Motor neuron (in vitro differentiated cells): ENCODE measurements at regions not wholly inside any gene's neighbourhood (a gene's known extent, or its start where the extent isn't known, plus 50 kb on each side); places are given as distances from the start of the nearest gene placed in this dataset.
A peak's percentile ranks its signal among the peaks of the same experiment; 100 is the strongest.

Source experiments
- ATAC-seq, 8 experiments: fragments of 200-7000 bp; cut with Tn5 transposase; replicated peaks in 6 of 8; 2 replicates each; pipeline ENCODE4 v1.8.0; 2021; ENCODE audit warnings: mild to moderate bottlenecking in 8 of 8, moderate library complexity in 8 of 8
- H3K27ac ChIP-seq, 2 donors: fragments of 250-450 bp; sonication (Bioruptor Pico); 2 replicates each; pipeline ENCODE4 v1.9.0; 2021; ENCODE audit warnings: antibody characterized with exemption in 2 of 2, mild to moderate bottlenecking in 2 of 2, moderate library complexity in 1 of 2
- H3K4me1 ChIP-seq, 2 donors: fragments of 250-450 bp; sonication (Bioruptor Pico); replicated peaks in 1 of 2; 2 replicates each; pipeline ENCODE4 v1.6.1; 2021; ENCODE audit warnings: antibody characterized with exemption in 2 of 2, mild to moderate bottlenecking in 2 of 2, moderate library complexity in 1 of 2
- H3K4me3 ChIP-seq, 5 donors: fragments of 250-450 bp; sonication (Bioruptor Pico); 2 replicates each; pipeline ENCODE4 v1.9.0; 2021; ENCODE audit warnings: antibody characterized with exemption in 5 of 5, mild to moderate bottlenecking in 5 of 5, moderate library complexity in 4 of 5
- WGBS, 10 experiments: fragments of 450-650 bp; shearing (Covaris generic); methylation state at CpG; one replicate each; pipeline ENCODE4 v1.0.0; 2022; 5-methylcytosine and 5-hydroxymethylcytosine counted together
- in situ Hi-C, 9 experiments: fragments of 400-800 bp; cut with MboI; loops; one replicate each; pipeline ENCODE4 v1.15.0; 2021; ENCODE audit warnings: low sequenced_read_pairs in 9 of 9, low pct_unique_long_range_greater_than_20kb in 2 of 9; ENCODE audit not compliant: unreplicated experiment in 9 of 9

- Histone ChIP-seq H3K4me3 (no peak overlapping the region), H3K4me1 (no peaks in the 10 kb centered on the region), H3K27ac (no peak overlapping the region)
- peak in 1 of 8 experiments; percentile 16 for ATAC-seq
- in situ Hi-C loops, result no loop called here
- 6 to 85% (median 52%) methylated on average over 1 to 13 of the region's 17 CpGs for WGBS, 10 experiments
These were observed 222.5 kb upstream of the TCERG1L start for GRCh38 chr10:131533846-131534526.

GRCh38 chr10:131534836-131535235 lies 223.3 kb upstream of the TCERG1L start:
- in situ Hi-C loops, result no loop called here
- WGBS, 10 experiments, result 0 to 100% (median 60%) methylated on average over 1 of the region's 11 CpGs; no CpG with 5 or more reads in 3 of the 10 experiments
- Histone ChIP-seq H3K27ac (no peak overlapping the region), H3K4me1 (no peaks in the 10 kb centered on the region), H3K4me3 (no peak overlapping the region)
- ATAC-seq, result no peak

GRCh38 chr10:131536676-131537075 lies 225.2 kb upstream of the TCERG1L start:
- no peak overlapping the region for H3K4me3 ChIP-seq
- 60 to 94% (median 78%) methylated on average over 1 to 7 of the region's 15 CpGs; no CpG with 5 or more reads in 2 of the 10 experiments for WGBS, 10 experiments
- ATAC-seq, result no peak
- in situ Hi-C loops, result no loop called here
- H3K27ac ChIP-seq, result no peak overlapping the region
- no peaks in the 10 kb centered on the region for H3K4me1 ChIP-seq

- in situ Hi-C loops, result no loop called here
- ATAC-seq, result no peak
- WGBS, 10 experiments, result no CpG with 5 or more reads among the region's 1 CpG
- Histone ChIP-seq H3K27ac (no peak overlapping the region), H3K4me3 (no peak overlapping the region), H3K4me1 (no peaks in the 10 kb centered on the region)
These were observed 225.8 kb upstream of the TCERG1L start for GRCh38 chr10:131537281-131537680.

GRCh38 chr10:131544495-131544894 lies 233.0 kb upstream of the TCERG1L start:
- H3K4me1 ChIP-seq, result no peaks in the 10 kb centered on the region
- WGBS, 10 experiments, result 38 to 87% (median 66%) methylated on average over 4 to 7 of the region's 8 CpGs; no CpG with 5 or more reads in 6 of the 10 experiments
- in situ Hi-C loops, result no loop called here
- H3K27ac ChIP-seq, result no peak overlapping the region
- H3K4me3 ChIP-seq, result no peak overlapping the region
- no peak for ATAC-seq

- 0 to 86% (median 52%) methylated on average over 1 to 7 of the region's 13 CpGs; no CpG with 5 or more reads in 3 of the 10 experiments for WGBS, 10 experiments
- in situ Hi-C loops, result no loop called here
- no peak for ATAC-seq
These were observed 234.7 kb upstream of the TCERG1L start for GRCh38 chr10:131546086-131546810.

GRCh38 chr10:131547129-131547799 lies 235.7 kb upstream of the TCERG1L start:
- in situ Hi-C loops, result no loop called here
- Histone ChIP-seq H3K4me1 (no peaks in the 10 kb centered on the region), H3K27ac (no peak overlapping the region), H3K4me3 (no peak overlapping the region)
- WGBS, 10 experiments, result 40 to 89% (median 67%) methylated on average over 1 to 8 of the region's 8 CpGs; no CpG with 5 or more reads in 6 of the 10 experiments
- no peak for ATAC-seq

More at GRCh38 chr10:131546086-131546810, 234.7 kb upstream of the TCERG1L start:
- no peak overlapping the region for H3K27ac ChIP-seq
- H3K4me3 ChIP-seq, result no peak overlapping the region
- no peaks in the 10 kb centered on the region for H3K4me1 ChIP-seq

- Histone ChIP-seq H3K4me1 (no peaks in the 10 kb centered on the region), H3K27ac (no peak overlapping the region), H3K4me3 (no peak overlapping the region)
- WGBS, 10 experiments, result 27 to 90% (median 71%) methylated on average over 1 to 5 of the region's 12 CpGs; no CpG with 5 or more reads in 3 of the 10 experiments
- in situ Hi-C loops, result no loop called here
- no peak for ATAC-seq
These were observed 236.7 kb upstream of the TCERG1L start for GRCh38 chr10:131548176-131548575.

GRCh38 chr10:131549116-131549515 lies 237.6 kb upstream of the TCERG1L start:
- in situ Hi-C loops, result no loop called here
- 0 to 100% (median 60%) methylated on average over 1 to 8 of the region's 8 CpGs; no CpG with 5 or more reads in 4 of the 10 experiments for WGBS, 10 experiments

GRCh38 chr10:131553121-131553520 lies 241.6 kb upstream of the TCERG1L start:
- 0 to 100% (median 89%) methylated on average over 1 to 5 of the region's 6 CpGs; no CpG with 5 or more reads in 5 of the 10 experiments for WGBS, 10 experiments
- in situ Hi-C loops, result no loop called here
- H3K27ac ChIP-seq, result no peak overlapping the region
- no peak for ATAC-seq
- H3K4me3 ChIP-seq, result no peak overlapping the region
- H3K4me1 ChIP-seq, result no peaks in the 10 kb centered on the region

More at GRCh38 chr10:131549116-131549515, 237.6 kb upstream of the TCERG1L start:
- no peak for ATAC-seq
- H3K4me3 ChIP-seq, result no peak overlapping the region
- H3K4me1 ChIP-seq, result no peaks in the 10 kb centered on the region
- H3K27ac ChIP-seq, result no peak overlapping the region

- in situ Hi-C loops, result no loop called here
- no peak overlapping the region for H3K27ac ChIP-seq
- WGBS, 10 experiments, result 0 to 60% (median 36%) methylated on average over 1 to 5 of the region's 8 CpGs; no CpG with 5 or more reads in 6 of the 10 experiments
- no peak overlapping the region for H3K4me3 ChIP-seq
- ATAC-seq, result no peak
- no peaks in the 10 kb centered on the region for H3K4me1 ChIP-seq
These were observed 242.1 kb upstream of the TCERG1L start for GRCh38 chr10:131553581-131553980.

GRCh38 chr10:131554821-131555220 lies 243.3 kb upstream of the TCERG1L start:
- no peak for ATAC-seq
- WGBS, 10 experiments, result 20 to 89% (median 72%) methylated on average over 1 to 6 of the region's 11 CpGs; no CpG with 5 or more reads in 2 of the 10 experiments
- no peak overlapping the region for H3K27ac ChIP-seq
- no peak overlapping the region for H3K4me3 ChIP-seq
- H3K4me1 ChIP-seq, result no peaks in the 10 kb centered on the region
- in situ Hi-C loops, result no loop called here

- in situ Hi-C loops, result no loop called here
- Histone ChIP-seq H3K27ac (no peak overlapping the region), H3K4me1 (no peaks in the 10 kb centered on the region), H3K4me3 (no peak overlapping the region)
- WGBS, 10 experiments, result 0 to 100% (median 56%) methylated on average over 1 to 5 of the region's 7 CpGs; no CpG with 5 or more reads in 4 of the 10 experiments
- no peak for ATAC-seq
These were observed 243.9 kb upstream of the TCERG1L start for GRCh38 chr10:131555406-131555805.
